HepG2 (cell line): ENCODE measurements at regions not wholly inside any gene's neighbourhood (a gene's known extent, or its start where the extent isn't known, plus 50 kb on each side); places are given as distances from the start of the nearest gene placed in this dataset.

Experiments
- ATAC-seq: fragments of 200-7000 bp; cut with Tn5 transposase; 3 replicates; pipeline ENCODE4 v1.9.1; 2020; ENCODE audit warnings: mild to moderate bottlenecking, moderate library complexity
- BruUV-seq: library from RNA; stranded (reverse); fragments of 400-500 nt; replicated peaks from 2 replicates; lab custom pipeline; 2021; lab: Mats Ljungman, UMichigan
- CTCF ChIA-PET: fragments of 300-600 bp; formaldehyde crosslinking; extraction: SDS; loops from one replicate; lab custom pipeline; 2021; ENCODE audit warnings: low total read pairs, inconsistent platforms, low intra/inter-chr PET ratio; lab: Yijun Ruan, JAX
- POLR2A ChIA-PET: fragments of 350-600 bp; sonication (Branson Sonifier 250); formaldehyde crosslinking; loops from one replicate; lab custom pipeline; 2020; ENCODE audit warnings: antibody characterized with exemption, inconsistent platforms; lab: Yijun Ruan, JAX
- DNase-seq: peaks from one replicate; pipeline ENCODE4 v3.0.0-alpha.2; 2015; ENCODE audit warnings: low spot score
- FAIRE-seq: peaks from 3 replicates; lab custom pipeline; 2011; peaks lifted over from hg19 to GRCh38; lab: Jason Lieb, UNC
- H2AFZ ChIP-seq: one replicate; pipeline ENCODE4 v1.6.1; 2011; ENCODE audit warnings: low read length, inconsistent platforms
- H3K27ac ChIP-seq: fragments of 300-600 bp; 3 replicates; pipeline ENCODE4 v1.8.0; 2011; ENCODE audit warnings: mixed run types, mild to moderate bottlenecking, mixed read lengths, low read length, inconsistent platforms; ENCODE audit not compliant: insufficient read depth; ENCODE audit errors: extremely low read length
- H3K27me3 ChIP-seq, 2 experiments: fragments of 200-600 bp in 1 of 2; 2 replicates in 1 of 2; 3 replicates in 1 of 2; pipeline versions ENCODE4 v1.6.0 to v1.8.0; 2011; ENCODE audit warnings: low read length in 2 of 2, mild to moderate bottlenecking in 2 of 2, moderate library complexity in 2 of 2, inconsistent platforms in 1 of 2; ENCODE audit not compliant: insufficient read depth in 2 of 2, control insufficient read depth in 1 of 2
- H3K36me3 ChIP-seq, 2 experiments: fragments of 200-600 bp in 1 of 2; replicated peaks in 1 of 2; 2 replicates in 1 of 2; 3 replicates in 1 of 2; pipeline versions ENCODE4 v1.5.1 to v1.8.0; 2011; ENCODE audit warnings: low read length in 2 of 2, inconsistent platforms in 1 of 2; ENCODE audit not compliant: insufficient read depth in 2 of 2, control insufficient read depth in 1 of 2
- H3K4me1 ChIP-seq: 2 replicates; pipeline ENCODE4 v1.5.1; 2012; ENCODE audit warnings: low read length, inconsistent platforms; ENCODE audit not compliant: insufficient read depth
- H3K4me2 ChIP-seq: 2 replicates; pipeline ENCODE4 v1.6.0; 2011; ENCODE audit warnings: low read depth, low read length, inconsistent platforms
- H3K4me3 ChIP-seq, 3 experiments: fragments of 200-600 bp in 1 of 3; sonication (generic), shearing (Covaris generic) in 1 of 3; replicated peaks in 1 of 3; 2 replicates each; pipeline ENCODE4 v1.5.1; 2011 to 2016; ENCODE audit warnings: low read length in 3 of 3, inconsistent platforms in 2 of 3, low read depth in 2 of 3, mild to moderate bottlenecking in 2 of 3, control low read depth in 1 of 3, mixed read lengths in 1 of 3; ENCODE audit not compliant: insufficient read depth in 1 of 3
- H3K79me2 ChIP-seq: one replicate; pipeline ENCODE4 v1.6.1; 2011; ENCODE audit warnings: low read length, inconsistent platforms; ENCODE audit not compliant: insufficient read depth
- H3K9ac ChIP-seq: 2 replicates; pipeline ENCODE4 v1.6.0; 2011; ENCODE audit warnings: mild to moderate bottlenecking, low read depth, low read length, inconsistent platforms; ENCODE audit not compliant: insufficient read depth
- H3K9me3 ChIP-seq: 2 replicates; pipeline ENCODE4 v1.5.1; 2012; ENCODE audit warnings: mild to moderate bottlenecking, low read length
- H4K20me1 ChIP-seq: 2 replicates; pipeline ENCODE4 v1.6.0; 2011; ENCODE audit warnings: inconsistent platforms, mild to moderate bottlenecking, low read length, moderate library complexity; ENCODE audit not compliant: insufficient read depth
- ATF7 ChIP-seq, 2 experiments: fragments of 450-650 bp in 1 of 2; sonication (generic) in 1 of 2; formaldehyde crosslinking in 1 of 2; IDR thresholded peaks; 2 replicates each; pipeline versions ENCODE4 v1.4.0 to v1.6.1; 2016 to 2020; ENCODE audit warnings: antibody characterized with exemption in 1 of 2, mild to moderate bottlenecking in 1 of 2, missing genetic modification reagents in 1 of 2
- BCL3 ChIP-seq: sonication (generic); formaldehyde crosslinking; IDR thresholded peaks from 2 replicates; pipeline ENCODE4 v1.5.1; 2020; ENCODE audit warnings: mild to moderate bottlenecking, missing genetic modification reagents, moderate library complexity
- FOXA3 ChIP-seq: IDR thresholded peaks from 2 replicates; pipeline ENCODE4 v1.6.1; 2016; ENCODE audit warnings: missing genetic modification reagents, missing compliant biosample characterization
- JDP2 ChIP-seq: sonication (generic); formaldehyde crosslinking; IDR thresholded peaks from 2 replicates; pipeline ENCODE4 v1.8.1; 2022; ENCODE audit warnings: missing genetic modification reagents, borderline replicate concordance
- JUN ChIP-seq: sonication (generic); formaldehyde crosslinking; IDR thresholded peaks from 2 replicates; pipeline ENCODE4 v1.4.0; 2020; ENCODE audit warnings: mild to moderate bottlenecking, missing genetic modification reagents
- KAT8 ChIP-seq: IDR thresholded peaks from 2 replicates; pipeline ENCODE4 v1.6.1; 2016; ENCODE audit warnings: missing genetic modification reagents, missing compliant biosample characterization
- KLF6 ChIP-seq: IDR thresholded peaks from 2 replicates; pipeline ENCODE4 v1.8.0; 2016; ENCODE audit warnings: missing biosample characterization, missing genetic modification reagents
- RBM22 ChIP-seq: fragments of 200-400 bp; formaldehyde crosslinking; optimal IDR thresholded peaks from 2 replicates; pipeline ENCODE3; 2017; ENCODE audit warnings: mild to moderate bottlenecking, low read length, moderate library complexity
- RBM39 ChIP-seq: fragments of 200-400 bp; formaldehyde crosslinking; IDR thresholded peaks from one replicate; pipeline ENCODE4 v1.6.1; 2018; ENCODE audit warnings: antibody characterized with exemption, mild to moderate bottlenecking, low read depth, low read length; ENCODE audit not compliant: poor library complexity, severe bottlenecking
- RXRB ChIP-seq: IDR thresholded peaks from 2 replicates; pipeline ENCODE4 v1.6.1; 2016; ENCODE audit warnings: borderline replicate concordance, missing genetic modification reagents, missing compliant biosample characterization
- SNAPC2 ChIP-seq: sonication (generic); formaldehyde crosslinking; IDR thresholded peaks from 2 replicates; pipeline ENCODE4 v1.8.1; 2022; ENCODE audit warnings: mild to moderate bottlenecking, missing genetic modification reagents
- TCF7 ChIP-seq: sonication (generic); IDR thresholded peaks from 2 replicates; pipeline ENCODE4 v1.6.1; 2016; ENCODE audit warnings: antibody characterized with exemption, low read depth
- USF2 ChIP-seq, 2 experiments: sonication (generic) in 1 of 2; formaldehyde crosslinking in 1 of 2; IDR thresholded peaks; 2 replicates each; pipeline versions ENCODE4 v1.5.1 to v1.6.1; 2011 to 2020; ENCODE audit warnings: borderline replicate concordance in 1 of 2, low read depth in 1 of 2, low read length in 1 of 2, mild to moderate bottlenecking in 1 of 2, missing genetic modification reagents in 1 of 2, moderate library complexity in 1 of 2
- ZNF280D ChIP-seq: sonication (generic); formaldehyde crosslinking; IDR thresholded peaks from 2 replicates; pipeline ENCODE4 v1.5.1; 2020; ENCODE audit warnings: mild to moderate bottlenecking, missing genetic modification reagents
- ZNF30 ChIP-seq: sonication (generic); formaldehyde crosslinking; IDR thresholded peaks from 2 replicates; pipeline ENCODE4 v1.5.0; 2020; ENCODE audit warnings: mild to moderate bottlenecking, missing genetic modification reagents
- ZNF329 ChIP-seq: sonication (generic); formaldehyde crosslinking; IDR thresholded peaks from 2 replicates; pipeline ENCODE4 v1.9.0; 2021; ENCODE audit warnings: low read depth, mild to moderate bottlenecking, missing genetic modification reagents
- ZNF790 ChIP-seq: sonication (generic); formaldehyde crosslinking; IDR thresholded peaks from 2 replicates; pipeline ENCODE4 v1.8.0; 2022; ENCODE audit warnings: missing genetic modification reagents, mild to moderate bottlenecking, borderline replicate concordance
- WGBS: methylation state at CpG from one replicate; pipeline ENCODE4 v1.1.6; 2017; ENCODE audit warnings: low lambda C conversion rate; 5-methylcytosine and 5-hydroxymethylcytosine counted together
- in situ Hi-C: cut with HindIII; loops from 2 replicates; pipeline ENCODE4 v1.10.0; 2017; ENCODE audit warnings: low pct_unique_long_range_greater_than_20kb; ENCODE audit not compliant: extremely low pct_ligation_motif_present
- intact Hi-C: fragments of 100-400 bp; cut with micrococcal nuclease; formaldehyde crosslinking; loops from one replicate; pipeline ENCODE4 v1.10.0; 2022; ENCODE audit not compliant: unreplicated experiment

GRCh38 chr10:4434105-4434504 lies 391.9 kb upstream of the AKR1E2 start:
- H3K4me1 ChIP-seq = 0 out of 2 replicates have a peak, but pooled peaks cover 11% of the 10 kb centered on the region
- TF ChIP-seq RXRB (CRISPR knock-in tag) (no peak), ZNF329 (CRISPR knock-in tag) (no peak), FOXA3 (CRISPR knock-in tag) (no peak), USF2 (IDR thresholded peaks at IDR 0.05; ENCODE audit: low read depth, low read length) (no peak), USF2 (CRISPR knock-in tag; IDR thresholded peaks at IDR 0.05; ENCODE audit: borderline replicate concordance) (no peak), ZNF790 (CRISPR knock-in tag) (no peak), BCL3 (CRISPR knock-in tag) (no peak), ZNF30 (no peak), JUN (CRISPR knock-in tag) (no peak), ZNF280D (CRISPR knock-in tag) (no peak), JDP2 (CRISPR knock-in tag) (no peak), SNAPC2 (CRISPR knock-in tag) (no peak), RBM22 (no peak), RBM39 (no peak), KLF6 (CRISPR knock-in tag) (no peak), TCF7 (no peak), KAT8 (no peak), ATF7 (IDR thresholded peaks at IDR 0.05) (no peak), ATF7 (CRISPR knock-in tag; IDR thresholded peaks at IDR 0.05) (no peak)
- no peaks in the 10 kb centered on the region for H3K36me3 ChIP-seq
- H4K20me1 ChIP-seq = no peaks in the 10 kb centered on the region
- WGBS = 88% methylated on average over 1 of the region's 3 CpGs
- H3K9me3 ChIP-seq = no peaks in the 10 kb centered on the region
- no peak overlapping the region for H3K27ac ChIP-seq
- H3K4me3 ChIP-seq = no peak overlapping the region
- BruUV-seq = no TSS peak
- no peak for DNase-seq
- no peaks in the 10 kb centered on the region for H3K79me2 ChIP-seq
- H3K9ac ChIP-seq = no peak overlapping the region
- H2AFZ ChIP-seq = no peak overlapping the region
- ChIA-PET POLR2A (no interaction called here), CTCF (no interaction called here)
- peaks cover 0 to 4% of the 10 kb centered on the region in 2 experiments; a peak in 1 of 5 replicates for H3K27me3 ChIP-seq
- no peak for ATAC-seq
- intact Hi-C loops = no loop called here
- no peak overlapping the region for H3K4me2 ChIP-seq
- no peak for FAIRE-seq
- in situ Hi-C loops = no loop called here
